ENCODE measurements at regions not wholly inside any gene's neighbourhood (a gene's known extent, or its start where the extent isn't known, plus 50 kb on each side); places are given as distances from the start of the nearest gene placed in this dataset.
A peak's percentile ranks its signal among the peaks of the same experiment; 100 is the strongest.
"Not testable (repeated sequence)": the region's sequence is repeated elsewhere in the genome, so short reads cannot be mapped to it uniquely, and the experiment has no call there.

DNA sequence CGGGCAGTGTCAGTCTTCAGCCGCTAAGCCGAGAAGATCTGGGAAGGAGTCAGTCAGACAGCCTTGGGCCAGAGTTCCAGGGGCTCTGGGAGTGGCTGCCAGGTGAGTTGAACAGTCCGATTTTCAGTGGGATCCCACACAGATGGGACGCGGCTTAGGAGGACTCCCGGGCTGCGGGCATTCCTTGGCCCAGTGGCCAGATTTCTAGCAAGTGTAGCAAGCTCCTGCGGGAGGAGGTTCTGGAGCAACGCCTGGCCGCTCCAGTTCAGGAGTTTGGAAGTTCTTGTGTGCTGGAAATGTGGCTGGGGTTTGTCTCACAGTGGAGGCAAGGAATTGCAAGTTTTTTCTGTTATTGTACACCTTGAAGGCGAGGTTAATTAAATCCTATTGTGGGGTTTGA is 414.0 kb upstream of the EPHA7 start:
- H3K4me3 ChIP-seq (ENCODE audit: low read length); H3K9me3 ChIP-seq (ENCODE audit: control insufficient read depth, low read length); ATAC-seq; H3K4me1 ChIP-seq (ENCODE audit: control insufficient read depth, insufficient read depth, low read length); intact Hi-C loops (cut with DNase I); H3K27me3 ChIP-seq (ENCODE audit: control insufficient read depth, insufficient read depth); H3K27ac ChIP-seq (ENCODE audit: low read length); DNase-seq: not testable (repeated sequence)
- 87% methylated on average over 12 of the region's 12 CpGs for WGBS

GRCh38 chr6:93829757-93830156 is 410.4 kb upstream of the EPHA7 start:
- DNase-seq; H3K4me1 ChIP-seq (ENCODE audit: control insufficient read depth, insufficient read depth, low read length); H3K9me3 ChIP-seq (ENCODE audit: control insufficient read depth, low read length); H3K27me3 ChIP-seq (ENCODE audit: control insufficient read depth, insufficient read depth); H3K27ac ChIP-seq (ENCODE audit: low read length); H3K4me3 ChIP-seq (ENCODE audit: low read length); intact Hi-C loops (cut with DNase I); ATAC-seq: not testable (repeated sequence)

- no peak overlapping the region for H3K4me3 ChIP-seq (ENCODE audit: low read length)
- no peaks in the 10 kb centered on the region for H3K27me3 ChIP-seq (ENCODE audit: control insufficient read depth, insufficient read depth)
- H3K27ac ChIP-seq (ENCODE audit: low read length), result no peak overlapping the region
- ATAC-seq, result no peak
- intact Hi-C loops (cut with DNase I), result no loop called here
- no peaks in the 10 kb centered on the region for H3K9me3 ChIP-seq (ENCODE audit: control insufficient read depth, low read length)
- H3K4me1 ChIP-seq (ENCODE audit: control insufficient read depth, insufficient read depth, low read length), result no peaks in the 10 kb centered on the region
- 89% methylated on average over 1 of the region's 1 CpG for WGBS
- no peak for DNase-seq
Measured at GRCh38 chr6:93829009-93829408, 409.6 kb upstream of the EPHA7 start.

DNA sequence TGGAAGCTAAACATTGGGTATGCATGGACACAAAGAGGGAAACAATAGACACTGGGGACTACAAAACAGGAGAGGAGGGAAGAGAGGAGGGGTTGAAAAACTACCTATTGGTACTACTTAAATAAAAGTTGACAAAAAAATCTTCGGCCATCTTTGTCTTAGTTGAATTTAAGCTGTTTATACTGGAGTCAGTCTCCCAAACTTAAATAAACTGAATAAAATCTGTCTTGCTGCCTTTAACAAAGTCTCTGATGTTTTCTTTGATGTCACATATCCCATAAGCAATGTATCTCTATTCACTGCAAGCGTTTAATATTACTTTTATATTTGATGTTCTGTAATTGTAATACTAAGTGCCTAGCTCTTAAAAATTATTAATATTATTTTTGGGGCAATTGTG is 409.2 kb upstream of the EPHA7 start:
- DNase-seq (no peak), ATAC-seq (no peak)
- Histone ChIP-seq H3K9me3 (ENCODE audit: control insufficient read depth, low read length) (no peaks in the 10 kb centered on the region), H3K27ac (ENCODE audit: low read length) (no peak overlapping the region), H3K27me3 (ENCODE audit: control insufficient read depth, insufficient read depth) (no peaks in the 10 kb centered on the region), H3K4me1 (ENCODE audit: control insufficient read depth, insufficient read depth, low read length) (no peaks in the 10 kb centered on the region), H3K4me3 (ENCODE audit: low read length) (no peak overlapping the region)
- intact Hi-C loops (cut with DNase I), result no loop called here
- 89% methylated on average over 2 of the region's 2 CpGs for WGBS

DNA sequence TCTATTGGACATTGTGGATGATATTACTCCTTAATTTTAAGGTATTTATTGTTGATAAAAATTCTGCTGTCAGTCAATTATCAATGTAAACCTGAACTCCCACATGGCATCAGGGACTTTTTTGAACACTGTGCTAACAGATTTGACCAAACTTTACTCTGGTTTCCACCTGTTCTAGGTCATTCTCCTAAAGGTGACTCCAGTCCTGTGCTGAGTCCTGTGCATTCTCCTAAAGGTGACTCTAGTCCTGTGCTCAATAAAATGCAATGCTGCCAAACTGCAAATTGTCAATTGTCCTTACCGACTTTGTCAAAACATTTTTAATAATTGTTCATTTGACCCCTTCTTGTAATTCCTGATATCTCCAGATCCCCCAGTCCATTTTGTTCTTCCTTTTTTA is 408.4 kb upstream of the EPHA7 start:
- H3K27me3 ChIP-seq (ENCODE audit: control insufficient read depth, insufficient read depth), result no peaks in the 10 kb centered on the region
- intact Hi-C loops (cut with DNase I), result no loop called here
- no peaks in the 10 kb centered on the region for H3K9me3 ChIP-seq (ENCODE audit: control insufficient read depth, low read length)
- H3K4me3 ChIP-seq (ENCODE audit: low read length), result no peak overlapping the region
- ATAC-seq (no peak), DNase-seq (no peak)
- no peaks in the 10 kb centered on the region for H3K4me1 ChIP-seq (ENCODE audit: control insufficient read depth, insufficient read depth, low read length)
- WGBS, result 88% methylated on average over 1 of the region's 1 CpG
- H3K27ac ChIP-seq (ENCODE audit: low read length), result no peak overlapping the region

DNA sequence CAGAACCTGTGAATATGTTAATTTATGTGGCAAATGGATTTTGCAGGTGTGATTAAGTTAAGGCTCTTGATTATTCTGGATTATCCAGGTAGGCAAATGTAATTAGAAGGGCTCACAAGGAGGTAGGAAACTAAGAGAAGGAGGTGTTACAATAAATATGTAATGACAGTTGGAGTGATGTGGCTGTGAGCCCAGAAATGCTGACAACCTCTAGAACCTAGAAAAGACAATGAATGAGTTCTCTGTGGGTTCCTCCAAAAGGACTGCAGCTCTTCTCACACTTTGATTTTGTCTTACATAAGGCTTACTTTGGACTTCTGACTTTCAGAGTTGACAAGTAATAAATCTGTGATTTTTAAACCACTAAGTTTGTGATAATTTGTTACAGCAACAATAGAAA is 406.6 kb upstream of the EPHA7 start:
- H3K4me3 ChIP-seq (ENCODE audit: low read length), result no peak overlapping the region
- no peak overlapping the region for H3K27ac ChIP-seq (ENCODE audit: low read length)
- DNase-seq (no peak), ATAC-seq (no peak)
- H3K27me3 ChIP-seq (ENCODE audit: control insufficient read depth, insufficient read depth), result no peaks in the 10 kb centered on the region
- H3K4me1 ChIP-seq (ENCODE audit: control insufficient read depth, insufficient read depth, low read length), result no peaks in the 10 kb centered on the region
- intact Hi-C loops (cut with DNase I), result no loop called here
- no peaks in the 10 kb centered on the region for H3K9me3 ChIP-seq (ENCODE audit: control insufficient read depth, low read length)

GRCh38 chr6:93823489-93823888 is 404.1 kb upstream of the EPHA7 start:
- 98% methylated on average over 4 of the region's 4 CpGs for WGBS
- intact Hi-C loops (cut with DNase I), result no loop called here
- H3K27ac ChIP-seq (ENCODE audit: low read length), result no peak overlapping the region
- DNase-seq, result no peak
- H3K4me3 ChIP-seq (ENCODE audit: low read length), result no peak overlapping the region
- no peaks in the 10 kb centered on the region for H3K4me1 ChIP-seq (ENCODE audit: control insufficient read depth, insufficient read depth, low read length)
- no peak for ATAC-seq
- no peaks in the 10 kb centered on the region for H3K9me3 ChIP-seq (ENCODE audit: control insufficient read depth, low read length)
- no peaks in the 10 kb centered on the region for H3K27me3 ChIP-seq (ENCODE audit: control insufficient read depth, insufficient read depth)

DNA sequence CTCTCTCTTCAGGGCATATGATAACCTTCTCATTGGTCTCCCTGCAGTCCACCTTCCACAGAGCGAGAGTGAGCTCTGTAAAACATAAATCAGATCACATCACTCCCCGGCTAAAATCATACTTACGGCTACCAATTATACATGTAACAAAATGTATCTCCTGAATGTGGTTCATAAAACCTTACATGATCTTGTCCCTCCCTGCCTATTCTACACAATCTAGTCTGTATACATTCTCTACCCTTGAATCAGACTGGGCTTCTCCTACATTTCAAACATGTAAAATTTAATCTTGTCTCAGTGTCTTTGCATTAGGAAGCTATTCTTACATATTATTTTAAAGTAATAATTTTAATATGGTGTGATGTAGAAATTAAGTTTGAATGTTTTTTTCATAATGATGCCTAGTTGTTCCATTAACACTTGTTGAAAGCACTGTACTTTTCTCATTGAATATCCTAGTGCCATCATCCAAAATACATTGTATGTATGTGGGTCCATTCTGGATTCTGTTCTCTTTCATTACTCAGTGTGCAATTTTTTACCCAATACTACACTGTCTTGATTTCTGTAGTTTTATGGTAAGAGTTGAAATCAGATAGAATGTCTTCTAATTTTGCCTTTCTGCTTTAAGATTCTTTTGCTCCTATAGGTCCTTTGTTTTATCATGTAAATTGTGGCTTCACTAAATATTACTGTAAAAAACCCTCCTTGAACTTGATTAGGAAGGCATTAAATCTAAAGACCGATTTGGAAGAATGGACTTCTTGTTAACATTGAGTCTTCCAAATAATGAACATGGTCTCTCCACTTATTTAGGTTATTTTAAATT is 403.3 kb upstream of the EPHA7 start:
- intact Hi-C loops (cut with DNase I), result no loop called here
- no peak for DNase-seq
- WGBS, result 90% methylated on average over 4 of the region's 4 CpGs

DNA sequence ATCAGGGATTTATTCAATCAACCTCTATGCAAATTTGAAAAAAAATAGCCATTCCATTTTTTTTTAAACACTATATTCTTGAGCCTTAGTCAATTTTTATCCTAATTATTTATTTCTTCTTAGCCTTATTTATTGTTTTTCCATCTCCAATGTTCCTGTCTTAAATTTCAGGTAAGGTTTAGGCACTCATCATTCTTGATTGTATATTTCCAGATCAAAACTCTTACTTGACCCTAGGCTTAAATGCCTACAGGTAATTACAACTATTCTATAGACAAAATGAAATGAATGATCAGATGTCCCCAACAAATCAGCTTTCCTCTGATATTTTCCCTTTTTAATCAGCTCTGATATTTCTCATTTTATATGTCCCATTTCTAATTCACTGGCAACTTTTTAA is 402.6 kb upstream of the EPHA7 start:
- Histone ChIP-seq H3K27ac (ENCODE audit: low read length) (no peak overlapping the region), H3K4me3 (ENCODE audit: low read length) (no peak overlapping the region), H3K4me1 (ENCODE audit: control insufficient read depth, insufficient read depth, low read length) (no peaks in the 10 kb centered on the region), H3K27me3 (ENCODE audit: control insufficient read depth, insufficient read depth) (no peaks in the 10 kb centered on the region), H3K9me3 (ENCODE audit: control insufficient read depth, low read length) (no peaks in the 10 kb centered on the region)
- intact Hi-C loops (cut with DNase I), result no loop called here
- DNase-seq, result no peak
- ATAC-seq, result no peak

More for the DNA sequence above, 403.3 kb upstream of the EPHA7 start:
- Histone ChIP-seq H3K9me3 (ENCODE audit: control insufficient read depth, low read length) (no peaks in the 10 kb centered on the region), H3K27me3 (ENCODE audit: control insufficient read depth, insufficient read depth) (no peaks in the 10 kb centered on the region), H3K27ac (ENCODE audit: low read length) (no peak overlapping the region), H3K4me3 (ENCODE audit: low read length) (no peak overlapping the region), H3K4me1 (ENCODE audit: control insufficient read depth, insufficient read depth, low read length) (no peaks in the 10 kb centered on the region)
- ATAC-seq, result no peak

GRCh38 chr6:93820465-93821082 is 401.2 kb upstream of the EPHA7 start:
- intact Hi-C loops (cut with DNase I), result no loop called here
- Histone ChIP-seq H3K9me3 (ENCODE audit: control insufficient read depth, low read length) (no peaks in the 10 kb centered on the region), H3K4me3 (ENCODE audit: low read length) (no peak overlapping the region), H3K27me3 (ENCODE audit: control insufficient read depth, insufficient read depth) (no peaks in the 10 kb centered on the region), H3K27ac (ENCODE audit: low read length) (no peak overlapping the region), H3K4me1 (ENCODE audit: control insufficient read depth, insufficient read depth, low read length) (no peaks in the 10 kb centered on the region)
- no peak for DNase-seq
- no peak for ATAC-seq
- WGBS, result 65% methylated on average over 1 of the region's 1 CpG

DNA sequence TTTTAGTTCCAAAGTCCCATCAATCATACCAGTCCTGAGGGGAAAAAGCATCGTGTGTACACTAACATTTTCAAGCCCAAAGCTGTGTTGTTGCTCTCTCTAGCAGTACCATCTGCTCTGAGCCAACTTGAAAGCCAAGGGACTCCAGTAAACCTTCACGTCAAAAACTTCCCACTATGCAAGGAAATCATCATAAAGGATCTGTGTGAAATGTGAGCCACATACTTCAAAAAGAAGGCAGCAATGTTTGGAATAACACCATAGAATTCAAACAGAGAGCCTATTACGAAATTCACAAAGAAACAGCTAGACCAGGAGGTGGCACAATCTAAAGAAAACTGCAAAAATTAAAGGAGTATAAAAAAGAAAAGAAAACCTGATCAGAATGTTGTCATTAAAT is 399.8 kb upstream of the EPHA7 start:
- Histone ChIP-seq H3K4me3 (ENCODE audit: low read length) (peak overlapping the region; percentile 6), H3K9me3 (ENCODE audit: control insufficient read depth, low read length) (no peaks in the 10 kb centered on the region), H3K27ac (ENCODE audit: low read length) (no peak overlapping the region), H3K27me3 (ENCODE audit: control insufficient read depth, insufficient read depth) (no peaks in the 10 kb centered on the region), H3K4me1 (ENCODE audit: control insufficient read depth, insufficient read depth, low read length) (no peaks in the 10 kb centered on the region)
- DNase-seq (no peak), ATAC-seq (no peak)
- 17% methylated on average over 3 of the region's 3 CpGs for WGBS
- intact Hi-C loops (cut with DNase I), result no loop called here

- DNase-seq (no peak), ATAC-seq (no peak)
- Histone ChIP-seq H3K27ac (ENCODE audit: low read length) (no peak overlapping the region), H3K4me1 (ENCODE audit: control insufficient read depth, insufficient read depth, low read length) (no peaks in the 10 kb centered on the region), H3K9me3 (ENCODE audit: control insufficient read depth, low read length) (no peaks in the 10 kb centered on the region), H3K4me3 (ENCODE audit: low read length) (no peak overlapping the region), H3K27me3 (ENCODE audit: control insufficient read depth, insufficient read depth) (no peaks in the 10 kb centered on the region)
- intact Hi-C loops (cut with DNase I), result no loop called here
Measured at GRCh38 chr6:93817937-93818336, 398.6 kb upstream of the EPHA7 start.
